ENCODE measurements at regions not wholly inside any gene's neighbourhood (a gene's known extent, or its start where the extent isn't known, plus 50 kb on each side); places are given as distances from the start of the nearest gene placed in this dataset.
"Not testable (repeated sequence)": the region's sequence is repeated elsewhere in the genome, so short reads cannot be mapped to it uniquely, and the experiment has no call there.

DNA sequence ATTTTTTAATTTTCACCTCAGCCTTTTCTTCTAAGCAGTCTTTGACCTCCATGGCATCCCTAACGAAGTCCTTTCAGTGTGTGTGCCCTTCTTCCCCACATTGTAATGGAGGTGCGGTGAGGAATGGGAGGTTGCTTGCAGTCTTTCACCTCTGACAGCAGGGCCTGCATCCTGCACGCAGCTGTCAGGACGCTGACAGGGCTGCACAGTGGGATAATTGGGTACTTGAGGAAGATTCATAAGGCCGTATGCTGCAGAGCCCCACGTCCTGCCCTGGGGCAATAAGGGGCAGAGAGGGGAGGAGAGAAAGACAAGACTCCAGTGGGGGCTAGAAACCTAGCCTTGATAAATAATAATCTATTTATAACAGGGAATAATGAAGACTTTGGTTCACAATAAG is 184.7 kb downstream of the SAMD5 start:
- no peak overlapping the region for H2AFZ ChIP-seq (ENCODE audit: insufficient read depth, low read depth, low read length, poor library complexity, severe bottlenecking)
- Mint-ChIP-seq H3K4me3 (no peak overlapping the region), H3K27ac (no peak overlapping the region), H3K4me1 (no peaks in the 10 kb centered on the region), H3K27me3 (ENCODE audit: low read depth in 3 of 3) (no peaks in the 10 kb centered on the region), H3K36me3 (no peaks in the 10 kb centered on the region), H3K9me3 (peaks cover 0 to 8% (median 3%) of the 10 kb centered on the region in 7 donors)
- H3K79me2 ChIP-seq (ENCODE audit: insufficient read depth, low read length) = no peaks in the 10 kb centered on the region
- intact Hi-C loops (cut with micrococcal nuclease) = no loop called here
- TF ChIP-seq CTCF (IDR thresholded peaks at IDR 0.05) = no peak
- H3K36me3 ChIP-seq (replicated peaks in 1 of 2; ENCODE audit: control insufficient read depth in 1 of 2, insufficient read depth in 2 of 2, low read length in 2 of 2) = no peaks in the 10 kb centered on the region
- no peak for DNase-seq
- no peaks in the 10 kb centered on the region for H3K4me1 ChIP-seq (ENCODE audit: control insufficient read depth in 1 of 2, insufficient read depth in 2 of 2, low read length in 2 of 2)
- H3K9me3 ChIP-seq (replicated peaks in 1 of 2; ENCODE audit: control insufficient read depth in 1 of 2, insufficient read depth in 1 of 2, low read length in 2 of 2) = peaks cover 0 to 6% of the 10 kb centered on the region in 2 donors
- no peak overlapping the region for H3K9ac ChIP-seq (ENCODE audit: insufficient read depth, low read length, poor library complexity, severe bottlenecking)
- no peaks in the 10 kb centered on the region for H4K20me1 ChIP-seq (ENCODE audit: insufficient read depth, low read length)
- no peak overlapping the region for H3K4me2 ChIP-seq (replicated peaks; ENCODE audit: extremely low read depth, low read length, poor library complexity, severe bottlenecking)
- no peaks in the 10 kb centered on the region for H3K27me3 ChIP-seq (ENCODE audit: control insufficient read depth in 2 of 2, insufficient read depth in 2 of 2, low read length in 2 of 2)
- WGBS (ENCODE audit: insufficient coverage) = 94% methylated on average over 3 of the region's 6 CpGs
- no peak overlapping the region for H3K4me3 ChIP-seq (replicated peaks in 1 of 3; ENCODE audit: low read depth in 2 of 3, low read length in 3 of 3)
- H3K27ac ChIP-seq (ENCODE audit: low read depth in 1 of 2, low read length in 2 of 2) = no peak overlapping the region

GRCh38 chr6:147694556-147694955 is 186.1 kb downstream of the SAMD5 start:
- H3K9me3 Mint-ChIP-seq; H3K4me3 Mint-ChIP-seq; H3K27me3 Mint-ChIP-seq (ENCODE audit: low read depth in 3 of 3); H3K36me3 ChIP-seq (replicated peaks in 1 of 2; ENCODE audit: control insufficient read depth in 1 of 2, insufficient read depth in 2 of 2, low read length in 2 of 2); intact Hi-C loops (cut with micrococcal nuclease); H3K27ac ChIP-seq (ENCODE audit: low read depth in 1 of 2, low read length in 2 of 2); H4K20me1 ChIP-seq (ENCODE audit: insufficient read depth, low read length); H3K9ac ChIP-seq (ENCODE audit: insufficient read depth, low read length, poor library complexity, severe bottlenecking); H3K4me1 Mint-ChIP-seq; H3K4me1 ChIP-seq (ENCODE audit: control insufficient read depth in 1 of 2, insufficient read depth in 2 of 2, low read length in 2 of 2); H2AFZ ChIP-seq (ENCODE audit: insufficient read depth, low read depth, low read length, poor library complexity, severe bottlenecking); H3K27ac Mint-ChIP-seq; H3K27me3 ChIP-seq (ENCODE audit: control insufficient read depth in 2 of 2, insufficient read depth in 2 of 2, low read length in 2 of 2); DNase-seq; H3K9me3 ChIP-seq (replicated peaks in 1 of 2; ENCODE audit: control insufficient read depth in 1 of 2, insufficient read depth in 1 of 2, low read length in 2 of 2); H3K4me2 ChIP-seq (replicated peaks; ENCODE audit: extremely low read depth, low read length, poor library complexity, severe bottlenecking); H3K36me3 Mint-ChIP-seq; H3K79me2 ChIP-seq (ENCODE audit: insufficient read depth, low read length); H3K4me3 ChIP-seq (replicated peaks in 1 of 3; ENCODE audit: low read depth in 2 of 3, low read length in 3 of 3): not testable (repeated sequence)
- WGBS (ENCODE audit: insufficient coverage) = 100% methylated on average over 1 of the region's 3 CpGs
